Skeletal muscle satellite cell (primary cell): ENCODE measurements at regions not wholly inside any gene's neighbourhood (a gene's known extent, or its start where the extent isn't known, plus 50 kb on each side); places are given as distances from the start of the nearest gene placed in this dataset.
A peak's percentile ranks its signal among the peaks of the same experiment; 100 is the strongest.
"Not testable (repeated sequence)": the region's sequence is repeated elsewhere in the genome, so short reads cannot be mapped to it uniquely, and the experiment has no call there.

ENCODE experiments used
- H3K27me3 ChIP-seq: 2 replicates; pipeline ENCODE4 v1.7.0; 2013; ENCODE audit warnings: low read length; ENCODE audit not compliant: control insufficient read depth, insufficient read depth
- H3K36me3 ChIP-seq: 2 replicates; pipeline ENCODE4 v1.7.0; 2013; ENCODE audit warnings: mild to moderate bottlenecking, control low read depth, low read length; ENCODE audit not compliant: insufficient read depth
- H3K4me1 ChIP-seq: 2 replicates; pipeline ENCODE4 v1.7.0; 2013; ENCODE audit warnings: low read length; ENCODE audit not compliant: control insufficient read depth, insufficient read depth
- H3K4me2 ChIP-seq: 2 replicates; pipeline ENCODE4 v1.7.0; 2013; ENCODE audit warnings: mild to moderate bottlenecking, low read length
- H3K4me3 ChIP-seq: 2 replicates; pipeline ENCODE4 v1.7.0; 2013; ENCODE audit warnings: low read length
- H3K9ac ChIP-seq: 2 replicates; pipeline ENCODE4 v1.7.0; 2013; ENCODE audit warnings: mild to moderate bottlenecking, low read depth, low read length, moderate library complexity
- H3K9me3 ChIP-seq: replicated peaks from 2 replicates; pipeline ENCODE4 v1.7.0; 2013; ENCODE audit warnings: mild to moderate bottlenecking, control low read depth, low read length

DNA sequence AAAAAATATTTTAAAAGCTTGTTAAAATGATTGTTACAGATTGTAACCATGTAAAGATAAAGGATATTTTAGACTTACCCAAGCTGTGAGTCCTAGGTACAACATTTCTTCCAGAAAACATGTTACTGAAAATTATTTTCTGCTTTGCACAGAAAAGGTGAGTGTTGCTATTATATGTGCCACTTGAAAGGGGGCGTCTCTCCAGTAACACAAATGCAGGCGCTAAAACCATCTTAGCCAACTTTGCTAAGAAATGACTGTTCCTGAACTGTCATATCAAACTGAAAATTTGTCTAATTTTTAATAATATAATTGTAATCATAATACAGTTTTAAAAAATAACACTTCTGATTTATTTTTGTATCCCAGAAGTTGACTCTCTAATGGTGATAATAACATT lies 75.6 kb upstream of the KRAS start:
- H3K4me3 ChIP-seq, result no peak overlapping the region
- peaks cover 7% of the 10 kb centered on the region for H3K27me3 ChIP-seq
- H3K4me2 ChIP-seq, result no peak overlapping the region
- H3K4me1 ChIP-seq, result peaks cover 11% of the 10 kb centered on the region
- no peaks in the 10 kb centered on the region for H3K36me3 ChIP-seq
- no peak overlapping the region for H3K9ac ChIP-seq
- H3K9me3 ChIP-seq, result no peaks in the 10 kb centered on the region

- Histone ChIP-seq H3K36me3 (no peaks in the 10 kb centered on the region), H3K4me2 (no peak overlapping the region), H3K4me1 (peaks cover 11% of the 10 kb centered on the region), H3K4me3 (no peak overlapping the region), H3K9ac (no peak overlapping the region), H3K9me3 (no peaks in the 10 kb centered on the region), H3K27me3 (peaks cover 10% of the 10 kb centered on the region)
These were observed 74.1 kb upstream of the KRAS start for GRCh38 chr12:25324861-25325260.

DNA sequence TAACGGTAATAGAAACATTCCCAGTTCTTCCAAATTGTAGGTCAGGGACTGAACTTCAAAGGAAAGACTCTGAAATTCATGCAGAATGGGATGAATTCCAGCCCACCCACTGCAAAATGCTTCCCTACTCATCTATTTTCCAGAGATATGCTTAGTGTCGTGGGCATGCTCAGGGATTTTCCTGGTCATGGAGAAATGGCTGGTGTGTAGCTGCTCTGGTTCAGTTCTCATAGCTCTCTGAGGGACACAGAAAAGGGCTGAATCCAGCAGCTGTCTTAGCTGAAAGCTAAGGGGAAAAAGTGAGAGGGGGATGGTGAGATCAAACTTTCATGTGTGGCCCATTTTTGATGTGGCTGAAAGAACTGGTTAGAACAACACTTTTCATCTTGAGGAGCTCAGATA lies 72.9 kb upstream of the KRAS start:
- no peaks in the 10 kb centered on the region for H3K36me3 ChIP-seq
- no peak overlapping the region for H3K4me2 ChIP-seq
- peaks cover 10% of the 10 kb centered on the region for H3K27me3 ChIP-seq
- no peak overlapping the region for H3K4me3 ChIP-seq
- no peak overlapping the region for H3K9ac ChIP-seq
- no peaks in the 10 kb centered on the region for H3K9me3 ChIP-seq
- peaks cover 11% of the 10 kb centered on the region for H3K4me1 ChIP-seq

- Histone ChIP-seq H3K27me3 (peaks cover 10% of the 10 kb centered on the region), H3K4me2 (peak overlapping the region; percentile 15), H3K9ac (no peak overlapping the region), H3K9me3 (no peaks in the 10 kb centered on the region), H3K36me3 (no peaks in the 10 kb centered on the region), H3K4me3 (no peak overlapping the region), H3K4me1 (peaks cover 11% of the 10 kb centered on the region)
These were observed 72.3 kb upstream of the KRAS start for GRCh38 chr12:25322918-25323531.

- Histone ChIP-seq H3K9ac (no peak overlapping the region), H3K4me3 (no peak overlapping the region)
These were observed 71.6 kb upstream of the KRAS start for GRCh38 chr12:25322351-25322750.

GRCh38 chr12:25321772-25322171 lies 71.0 kb upstream of the KRAS start:
- H3K27me3 ChIP-seq, result peaks cover 10% of the 10 kb centered on the region
- no peaks in the 10 kb centered on the region for H3K9me3 ChIP-seq
- H3K4me1 ChIP-seq, result peaks cover 11% of the 10 kb centered on the region
- no peak overlapping the region for H3K4me3 ChIP-seq
- H3K36me3 ChIP-seq, result no peaks in the 10 kb centered on the region
- no peak overlapping the region for H3K9ac ChIP-seq
- H3K4me2 ChIP-seq, result no peak overlapping the region

More at GRCh38 chr12:25322351-25322750, 71.6 kb upstream of the KRAS start:
- Histone ChIP-seq H3K36me3 (no peaks in the 10 kb centered on the region), H3K27me3 (peaks cover 10% of the 10 kb centered on the region), H3K4me2 (no peak overlapping the region), H3K4me1 (peaks cover 11% of the 10 kb centered on the region), H3K9me3 (no peaks in the 10 kb centered on the region)

GRCh38 chr12:25320123-25321006 lies 69.6 kb upstream of the KRAS start:
- H3K4me1 ChIP-seq, result peaks cover 11% of the 10 kb centered on the region
- H3K9ac ChIP-seq, result no peak overlapping the region
- no peak overlapping the region for H3K4me2 ChIP-seq
- H3K27me3 ChIP-seq, result peaks cover 10% of the 10 kb centered on the region
- no peak overlapping the region for H3K4me3 ChIP-seq
- no peaks in the 10 kb centered on the region for H3K9me3 ChIP-seq
- no peaks in the 10 kb centered on the region for H3K36me3 ChIP-seq

DNA sequence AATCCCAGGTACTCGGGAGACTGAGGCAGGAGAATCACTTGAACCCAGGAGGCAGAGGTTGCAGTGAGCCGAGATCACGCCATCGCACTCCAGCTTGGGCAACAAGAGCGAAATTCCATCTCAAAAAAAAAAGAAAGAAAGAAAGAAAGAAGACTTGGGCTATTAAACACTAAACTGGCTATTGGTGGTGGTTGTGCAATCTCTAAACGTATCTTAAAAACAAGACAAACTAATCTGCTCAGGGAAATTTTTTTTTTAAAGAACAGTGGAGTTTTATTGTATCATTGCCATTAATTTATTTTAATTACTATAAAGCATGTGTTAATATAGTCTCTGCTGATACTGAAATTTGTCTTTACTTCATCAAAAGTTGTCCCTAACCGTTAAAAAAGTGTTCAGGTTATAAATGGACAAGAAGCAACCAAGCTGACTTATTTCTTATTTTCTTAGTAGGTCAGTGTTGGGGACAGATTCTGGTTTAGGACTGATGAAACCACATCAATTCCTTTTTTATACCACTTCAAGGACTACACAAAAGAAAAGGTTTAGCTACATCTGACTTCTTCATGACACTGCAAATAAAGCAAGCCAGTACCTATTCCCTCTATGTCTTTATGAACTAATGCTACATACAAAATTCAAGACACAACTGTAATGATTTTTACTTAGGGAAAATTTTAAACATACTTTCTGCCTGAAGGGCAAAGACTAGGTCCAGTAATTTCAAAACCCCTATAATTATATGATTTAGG lies 68.7 kb upstream of the KRAS start:
- Histone ChIP-seq H3K4me3 (no peak overlapping the region), H3K4me1 (peaks cover 11% of the 10 kb centered on the region), H3K4me2 (no peak overlapping the region), H3K9ac (no peak overlapping the region), H3K36me3 (no peaks in the 10 kb centered on the region), H3K27me3 (peaks cover 10% of the 10 kb centered on the region), H3K9me3 (no peaks in the 10 kb centered on the region)

DNA sequence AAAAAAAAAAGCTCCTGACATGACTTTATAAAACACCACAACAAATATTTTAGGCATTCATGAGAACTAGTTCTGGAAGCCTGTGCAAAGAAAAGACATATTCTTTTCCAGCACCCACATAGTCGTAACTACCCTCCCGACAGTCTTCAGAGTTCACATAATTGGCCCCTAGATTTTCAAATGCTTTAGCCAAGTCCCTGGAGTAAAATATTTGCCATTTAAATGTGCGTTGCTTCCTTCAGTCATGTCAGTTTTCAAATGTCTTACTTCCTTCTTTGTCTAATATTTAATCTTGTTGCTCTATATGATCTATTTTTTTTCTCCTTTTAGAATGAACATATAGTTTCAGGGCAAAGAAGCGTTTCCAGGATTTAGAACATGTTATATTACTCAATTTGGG lies 66.8 kb upstream of the KRAS start:
- Histone ChIP-seq H3K4me3 (no peak overlapping the region), H3K36me3 (no peaks in the 10 kb centered on the region), H3K9ac (no peak overlapping the region), H3K9me3 (no peaks in the 10 kb centered on the region), H3K4me1 (peaks cover 2% of the 10 kb centered on the region), H3K27me3 (peaks cover 10% of the 10 kb centered on the region), H3K4me2 (no peak overlapping the region)

DNA sequence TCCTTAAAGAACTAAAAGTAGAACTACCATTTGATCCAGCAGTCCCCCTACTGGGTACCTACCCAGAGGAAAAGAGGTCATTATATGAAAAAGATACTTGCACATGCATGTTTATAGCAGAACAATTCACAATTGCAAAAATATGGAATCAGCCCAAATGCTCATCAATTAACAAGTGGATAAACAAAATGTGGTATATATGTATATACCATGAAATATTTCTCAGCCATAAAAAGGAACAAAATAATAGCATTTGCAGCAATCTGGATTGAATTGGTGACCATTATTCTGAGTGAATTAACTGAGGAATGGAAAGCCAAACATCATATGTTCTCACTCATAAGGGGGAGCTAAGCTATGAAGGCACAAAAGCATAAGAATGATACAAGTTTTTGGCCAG lies 64.7 kb upstream of the KRAS start:
- Histone ChIP-seq H3K36me3 (no peaks in the 10 kb centered on the region), H3K4me1 (no peaks in the 10 kb centered on the region), H3K27me3 (peaks cover 3% of the 10 kb centered on the region), H3K4me2 (no peak overlapping the region), H3K9ac (no peak overlapping the region), H3K4me3 (no peak overlapping the region), H3K9me3 (no peaks in the 10 kb centered on the region)

- H3K4me3 ChIP-seq, H3K27me3 ChIP-seq, H3K4me2 ChIP-seq, H3K36me3 ChIP-seq, H3K4me1 ChIP-seq, H3K9ac ChIP-seq, H3K9me3 ChIP-seq: not testable (repeated sequence)
These were observed 62.7 kb upstream of the KRAS start for GRCh38 chr12:25313266-25313990.
